H1 (cell line): ENCODE measurements at regions not wholly inside any gene's neighbourhood (a gene's known extent, or its start where the extent isn't known, plus 50 kb on each side); places are given as distances from the start of the nearest gene placed in this dataset.
A peak's percentile ranks its signal among the peaks of the same experiment; 100 is the strongest.

ENCODE experiments used
- CTCF ChIA-PET: fragments of 300-600 bp; sonication (Branson Sonifier 250); formaldehyde crosslinking; loops from one replicate; lab custom pipeline; 2021; ENCODE audit not compliant: partially characterized antibody; lab: Charles Lee
- POLR2A ChIA-PET: fragments of 300-600 bp; sonication (Branson Sonifier 250); formaldehyde crosslinking; loops from one replicate; lab custom pipeline; 2021; ENCODE audit warnings: inconsistent platforms; ENCODE audit not compliant: partially characterized antibody; lab: Charles Lee
- DNase-seq, 2 experiments: peaks; one replicate each; pipeline versions ENCODE4 v3.0.0 to v3.0.0-alpha.2; 2010 to 2022; ENCODE audit warnings: low spot score in 2 of 2, low read depth in 1 of 2, mixed read lengths in 1 of 2
- FAIRE-seq: peaks from 2 replicates; lab custom pipeline; 2011; peaks lifted over from hg19 to GRCh38; lab: Jason Lieb, UNC
- H2AFZ ChIP-seq: 2 replicates; pipeline ENCODE4 v1.8.1; 2012; ENCODE audit warnings: low read length, inconsistent platforms
- H2AK5ac ChIP-seq: 2 replicates; pipeline ENCODE4 v1.6.1; 2013; ENCODE audit warnings: low read depth, low read length
- H2BK120ac ChIP-seq: replicated peaks from 2 replicates; pipeline ENCODE3; 2013; ENCODE audit warnings: low read depth, low read length, inconsistent platforms
- H2BK12ac ChIP-seq: 2 replicates; pipeline ENCODE4 v1.6.1; 2013; ENCODE audit warnings: low read depth, low read length
- H2BK15ac ChIP-seq: 2 replicates; pipeline ENCODE4 v1.6.1; 2013; ENCODE audit warnings: low read length
- H2BK20ac ChIP-seq: 2 replicates; pipeline ENCODE4 v1.6.1; 2013; ENCODE audit warnings: low read length
- H2BK5ac ChIP-seq: 2 replicates; pipeline ENCODE4 v1.6.1; 2013; ENCODE audit warnings: low read depth, low read length
- H3K14ac ChIP-seq: 2 replicates; pipeline ENCODE4 v1.6.1; 2013; ENCODE audit warnings: inconsistent platforms; ENCODE audit not compliant: insufficient read length
- H3K18ac ChIP-seq: 2 replicates; pipeline ENCODE4 v1.6.1; 2013; ENCODE audit warnings: low read length; ENCODE audit errors: extremely low read depth
- H3K23ac ChIP-seq: 2 replicates; pipeline ENCODE4 v1.6.1; 2013; ENCODE audit warnings: inconsistent platforms; ENCODE audit not compliant: insufficient read length
- H3K23me2 ChIP-seq: 2 replicates; pipeline ENCODE4 v1.6.1; 2013; ENCODE audit warnings: low read depth, low read length
- H3K27ac ChIP-seq: 2 replicates; pipeline ENCODE4 v1.6.1; 2011; ENCODE audit warnings: low read depth, low read length, inconsistent platforms
- H3K27me3 ChIP-seq, 4 experiments: replicated peaks in 1 of 4; 1 replicate in 1 of 4; 2 replicates in 3 of 4; pipeline versions ENCODE4 v1.6.1 to v1.8.1; 2011 to 2013; ENCODE audit warnings: low read length in 3 of 4, mild to moderate bottlenecking in 3 of 4, inconsistent platforms in 2 of 4, mixed read lengths in 2 of 4, moderate library complexity in 1 of 4; ENCODE audit not compliant: control insufficient read depth in 3 of 4, insufficient read depth in 3 of 4; ENCODE audit errors: extremely low read depth in 1 of 4
- H3K36me3 ChIP-seq, 4 experiments: 2 replicates each; pipeline versions ENCODE4 v1.6.1 to v1.8.1; 2011 to 2013; ENCODE audit warnings: mild to moderate bottlenecking in 4 of 4, low read length in 3 of 4, moderate library complexity in 2 of 4, control low read depth in 1 of 4, inconsistent platforms in 1 of 4; ENCODE audit not compliant: insufficient read depth in 4 of 4, control insufficient read depth in 2 of 4
- H3K4ac ChIP-seq: replicated peaks from 2 replicates; pipeline ENCODE3; 2013; ENCODE audit warnings: low read length, low read depth, mixed read lengths, inconsistent platforms; ENCODE audit not compliant: insufficient read length
- H3K4me1 ChIP-seq, 4 experiments: replicated peaks in 1 of 4; 1 replicate in 1 of 4; 2 replicates in 3 of 4; pipeline versions ENCODE4 v1.6.1 to v1.8.1; 2011 to 2013; ENCODE audit warnings: low read length in 3 of 4, inconsistent platforms in 2 of 4, mixed read lengths in 1 of 4; ENCODE audit not compliant: insufficient read depth in 4 of 4, control insufficient read depth in 3 of 4
- H3K4me2 ChIP-seq, 2 experiments: 2 replicates each; pipeline versions ENCODE4 v1.6.1 to v1.8.1; 2011 to 2013; ENCODE audit warnings: low read depth in 2 of 2, low read length in 2 of 2, control low read depth in 1 of 2, inconsistent platforms in 1 of 2, mild to moderate bottlenecking in 1 of 2; ENCODE audit not compliant: insufficient read depth in 1 of 2
- H3K4me3 ChIP-seq, 4 experiments: fragments of 200-600, 300-600 bp in 1 of 4; sonication (generic), shearing (Covaris generic), sonication (Bioruptor Twin) in 1 of 4; 2 replicates each; pipeline versions ENCODE4 v1.5.1 to v1.8.1; 2011 to 2016; ENCODE audit warnings: low read length in 4 of 4, low read depth in 3 of 4, control low read depth in 2 of 4, inconsistent platforms in 2 of 4, mild to moderate bottlenecking in 2 of 4, mixed read lengths in 1 of 4, moderate library complexity in 1 of 4; ENCODE audit not compliant: insufficient read depth in 2 of 4; ENCODE audit errors: extremely low read depth in 1 of 4
- H3K56ac ChIP-seq: replicated peaks from 2 replicates; pipeline ENCODE3; 2013; ENCODE audit warnings: low read depth, mild to moderate bottlenecking, mixed read lengths, low read length, inconsistent platforms; ENCODE audit not compliant: insufficient read length
- H3K79me1 ChIP-seq: 2 replicates; pipeline ENCODE4 v1.6.1; 2013; ENCODE audit warnings: low read depth, low read length, control low read depth
- H3K79me2 ChIP-seq, 2 experiments: 2 replicates each; pipeline versions ENCODE4 v1.6.1 to v1.8.1; 2012 to 2013; ENCODE audit warnings: low read length in 2 of 2, mild to moderate bottlenecking in 2 of 2, inconsistent platforms in 1 of 2; ENCODE audit not compliant: insufficient read depth in 2 of 2, control insufficient read depth in 1 of 2
- H3K9ac ChIP-seq, 4 experiments: replicated peaks in 1 of 4; 1 replicate in 1 of 4; 2 replicates in 3 of 4; pipeline versions ENCODE4 v1.6.1 to v1.8.1; 2011 to 2013; ENCODE audit warnings: low read depth in 3 of 4, low read length in 3 of 4, control low read depth in 2 of 4, mild to moderate bottlenecking in 2 of 4, moderate library complexity in 2 of 4, inconsistent platforms in 1 of 4; ENCODE audit errors: extremely low read depth in 1 of 4
- H3K9me3 ChIP-seq, 2 experiments: 2 replicates each; pipeline versions ENCODE4 v1.6.1 to v1.8.1; 2012 to 2013; ENCODE audit warnings: mild to moderate bottlenecking in 2 of 2, moderate library complexity in 2 of 2, control low read depth in 1 of 2, inconsistent platforms in 1 of 2, low read depth in 1 of 2, low read length in 1 of 2, mixed read lengths in 1 of 2; ENCODE audit not compliant: insufficient read depth in 2 of 2
- H4K20me1 ChIP-seq, 2 experiments: replicated peaks in 1 of 2; 2 replicates each; pipeline versions ENCODE3 to v1.8.1; 2011 to 2013; ENCODE audit warnings: inconsistent platforms in 2 of 2, low read length in 2 of 2, mild to moderate bottlenecking in 1 of 2; ENCODE audit not compliant: insufficient read depth in 2 of 2, control insufficient read depth in 1 of 2
- H4K5ac ChIP-seq: 2 replicates; pipeline ENCODE4 v1.6.1; 2013; ENCODE audit warnings: low read length, low read depth, mixed read lengths, inconsistent platforms; ENCODE audit not compliant: insufficient read length
- H4K8ac ChIP-seq: 2 replicates; pipeline ENCODE4 v1.8.0; 2013; ENCODE audit warnings: mild to moderate bottlenecking, moderate library complexity, low read length, inconsistent platforms; ENCODE audit not compliant: insufficient read depth; ENCODE audit errors: extremely low read depth
- H4K91ac ChIP-seq: replicated peaks from 2 replicates; pipeline ENCODE3; 2013; ENCODE audit warnings: low read length, mixed read lengths, inconsistent platforms; ENCODE audit not compliant: insufficient read length
- BCL11A ChIP-seq, 2 experiments: IDR thresholded peaks; one replicate each; pipeline ENCODE4 v1.6.1; 2011; ENCODE audit warnings: low read depth in 2 of 2, low read length in 2 of 2, mild to moderate bottlenecking in 2 of 2
- RAD21 ChIP-seq, 2 experiments: IDR thresholded peaks in 1 of 2; conservative IDR thresholded peaks in 1 of 2; 2 replicates each; pipeline ENCODE4 v1.6.1; 2011; ENCODE audit warnings: low read depth in 2 of 2, low read length in 2 of 2, improper control_type of control experiment in 1 of 2, inconsistent platforms in 1 of 2, mild to moderate bottlenecking in 1 of 2, moderate library complexity in 1 of 2
- WGBS, 2 experiments: shearing (Covaris generic) in 1 of 2; methylation state at CpG; one replicate each; pipeline versions ENCODE4 v1.1.6 to v1.1.7; 2013 to 2015; ENCODE audit warnings: low lambda C conversion rate in 2 of 2, mixed read lengths in 2 of 2, inconsistent platforms in 1 of 2, low coverage in 1 of 2, missing lambda C conversion rate in 1 of 2; ENCODE audit not compliant: insufficient replicate concordance in 2 of 2, insufficient coverage in 1 of 2, insufficient read length in 1 of 2; ENCODE audit errors: extremely low coverage in 1 of 2, missing lambda C conversion rate in 1 of 2; 5-methylcytosine and 5-hydroxymethylcytosine counted together

DNA sequence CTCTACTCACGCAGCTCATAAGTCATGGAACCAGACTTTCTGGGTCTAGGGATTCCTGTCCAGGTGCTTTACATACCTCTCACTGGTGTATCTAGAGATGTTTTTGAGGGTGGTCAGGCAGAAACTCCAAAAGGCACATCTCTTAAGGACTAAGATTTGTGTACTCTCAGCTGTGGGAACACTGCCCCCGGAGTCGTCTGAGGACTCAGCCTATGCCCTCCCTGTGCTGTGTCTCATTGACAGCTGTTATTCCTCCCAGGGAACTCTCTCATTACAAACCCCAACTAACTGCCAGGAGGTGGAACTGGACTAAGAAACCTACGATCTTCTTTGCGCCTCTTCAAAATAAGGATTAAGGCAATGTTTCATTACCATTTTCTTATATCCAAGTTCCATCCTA lies 293.9 kb upstream of the DLGAP1 start:
- 81% methylated on average over 5 of the region's 5 CpGs; no CpG with 5 or more reads in 1 of the 2 experiments for WGBS, 2 experiments
- Histone ChIP-seq H3K79me2 (no peaks in the 10 kb centered on the region), H2BK120ac (no peak overlapping the region), H3K14ac (no peak overlapping the region), H3K4ac (no peak overlapping the region), H3K36me3 (no peaks in the 10 kb centered on the region), H3K4me3 (no peak overlapping the region), H3K4me1 (no peaks in the 10 kb centered on the region), H3K27ac (no peak overlapping the region), H3K79me1 (no peaks in the 10 kb centered on the region), H3K4me2 (no peak overlapping the region), H3K18ac (no peak overlapping the region), H3K23ac (no peak overlapping the region), H3K27me3 (no peaks in the 10 kb centered on the region), H3K9ac (no peak overlapping the region), H3K23me2 (no peaks in the 10 kb centered on the region), H2BK12ac (no peak overlapping the region), H3K56ac (no peak overlapping the region), H4K91ac (no peak overlapping the region), H2AFZ (no peak overlapping the region), H4K20me1 (no peaks in the 10 kb centered on the region), H4K5ac (no peak overlapping the region), H2BK15ac (no peak overlapping the region), H2BK20ac (no peak overlapping the region), H3K9me3 (0 out of 4 replicates have a peak, but pooled peaks cover 0 to 3% of the 10 kb centered on the region in 2 experiments), H2BK5ac (no peak overlapping the region), H4K8ac (no peak overlapping the region)
- DNase-seq (no peak), FAIRE-seq (no peak)
- CTCF ChIA-PET, result interaction anchor here (0.6 to 1.3 kb wide), 3 partner anchors 17 to 1314 kb away, joined by 3 to 4 read pairs (median 3); no protein-coding TSS in a partner anchor
- POLR2A ChIA-PET, result no interaction called here
- peak; percentile 2 to 16; a peak in 1 of 4 replicates for TF ChIP-seq RAD21 (IDR thresholded peaks at IDR 0.05 in 1 of 2, conservative IDR thresholded peaks at IDR 0.05 in 1 of 2; ENCODE audit: low read depth in 2 of 2, low read length in 2 of 2)
- TF ChIP-seq BCL11A (IDR thresholded peaks at IDR 0.05; ENCODE audit: low read depth in 2 of 2, low read length in 2 of 2), result no peak
- TF ChIP-seq, all 59 proteins: peak for 1
- H2AK5ac ChIP-seq, result no peak overlapping the region
